ENCODE measurements at regions not wholly inside any gene's neighbourhood (a gene's known extent, or its start where the extent isn't known, plus 50 kb on each side); places are given as distances from the start of the nearest gene placed in this dataset.

DNA sequence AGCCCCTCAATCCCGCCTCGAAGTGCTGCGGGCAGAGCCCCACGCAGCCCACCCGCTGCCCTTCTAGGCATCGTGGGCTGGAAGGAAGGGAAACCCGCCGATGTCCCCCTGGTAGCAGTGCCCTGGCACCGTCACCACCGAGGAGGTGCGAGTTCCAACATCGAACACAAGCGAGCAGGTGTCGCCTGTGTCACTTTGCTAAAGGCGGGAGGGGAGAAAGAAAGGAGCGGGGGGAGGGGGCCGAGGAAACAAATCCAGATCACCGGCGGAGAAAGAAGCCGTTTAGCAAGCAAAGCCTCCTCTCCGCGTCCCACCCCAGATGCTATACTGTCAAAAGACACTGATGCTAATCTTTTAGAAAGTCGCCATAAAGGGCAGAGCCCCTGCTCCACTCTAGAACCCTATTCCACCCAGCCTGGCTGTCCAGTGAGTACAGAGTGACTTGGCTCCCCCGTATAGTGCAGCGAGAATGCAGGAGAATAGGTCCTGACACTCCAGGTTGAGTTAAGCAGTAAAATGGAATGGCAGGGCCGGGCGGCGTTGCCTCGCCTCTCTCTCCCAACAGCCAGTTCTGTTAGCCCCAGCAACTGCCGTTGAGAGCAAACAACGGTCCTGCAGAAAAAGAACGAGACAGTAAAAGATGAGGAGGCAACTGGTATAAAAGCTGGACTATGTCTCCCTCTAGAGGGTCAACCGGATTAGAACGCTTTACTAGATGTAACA lies 67.9 kb upstream of the USP15 start:
- DNase-seq (ENCODE audit: low read depth), result peak; percentile 84

- no peak for DNase-seq (ENCODE audit: low read depth)
These were observed 67.3 kb upstream of the USP15 start for GRCh38 chr12:62192903-62193250.

DNA sequence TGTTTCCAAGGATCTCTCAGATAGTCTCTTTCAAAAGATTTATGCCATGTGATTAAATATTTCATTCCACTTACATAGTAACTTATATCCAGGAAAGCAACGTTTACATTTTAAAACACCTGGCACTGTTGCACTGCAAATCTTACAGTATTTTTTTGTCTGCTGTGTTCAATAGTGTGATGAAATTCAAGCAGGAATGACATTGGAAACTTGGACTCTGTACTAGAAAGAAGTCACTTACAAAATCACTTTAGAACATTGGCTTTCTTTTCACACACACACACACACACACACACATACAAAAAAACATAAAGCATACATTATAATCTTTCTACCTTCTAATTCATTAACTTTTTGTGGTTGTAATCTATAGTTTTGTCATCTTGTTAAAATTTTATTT lies 66.2 kb upstream of the USP15 start:
- DNase-seq (ENCODE audit: low read depth), result no peak

- peak; percentile 75 for DNase-seq (ENCODE audit: low read depth)
These were observed 65.6 kb upstream of the USP15 start for GRCh38 chr12:62194616-62195015.

DNA sequence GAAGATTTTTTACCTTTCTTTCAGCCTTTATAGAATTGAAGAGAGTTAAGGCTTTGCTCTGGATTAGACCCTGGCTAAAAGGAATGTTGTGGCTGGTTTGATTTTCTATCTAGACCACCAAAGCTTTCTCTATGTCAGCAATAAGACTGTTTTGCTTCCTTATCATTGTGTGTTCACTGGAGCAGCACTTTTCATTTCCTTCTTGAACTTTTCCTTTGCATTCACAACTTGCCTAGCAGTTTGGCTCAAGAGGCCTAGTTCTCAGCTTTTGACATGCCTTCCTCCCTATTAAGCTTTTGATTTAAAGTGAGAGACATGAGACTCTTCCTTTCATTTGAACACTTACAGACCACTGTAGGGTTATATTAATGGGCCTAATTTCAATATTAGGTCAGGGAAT lies 64.1 kb upstream of the USP15 start:
- no peak for DNase-seq (ENCODE audit: low read depth)

DNA sequence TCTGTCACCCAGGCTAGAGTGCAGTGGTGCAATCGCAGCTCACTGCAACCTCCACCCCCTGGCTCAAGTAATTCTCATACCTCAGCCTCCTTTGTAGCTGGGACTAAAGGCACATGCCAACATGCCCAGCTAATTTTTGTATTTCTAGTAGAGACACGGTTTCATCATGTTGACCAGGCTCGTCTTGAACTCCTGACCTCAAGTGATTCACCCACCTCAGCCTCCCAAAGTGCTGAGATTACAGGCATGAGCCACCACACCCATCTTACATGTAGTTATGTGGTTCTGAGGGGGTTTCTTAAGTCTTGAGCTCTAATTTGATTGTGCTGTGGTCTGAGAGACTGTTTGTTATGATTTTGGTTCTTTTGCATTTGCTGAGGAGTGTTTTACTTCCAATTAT lies 57.3 kb upstream of the USP15 start:
- peak; percentile 37 for DNase-seq (ENCODE audit: low read depth)

GRCh38 chr12:62205346-62205745 lies 54.9 kb upstream of the USP15 start:
- no peak for DNase-seq (ENCODE audit: low read depth)

DNA sequence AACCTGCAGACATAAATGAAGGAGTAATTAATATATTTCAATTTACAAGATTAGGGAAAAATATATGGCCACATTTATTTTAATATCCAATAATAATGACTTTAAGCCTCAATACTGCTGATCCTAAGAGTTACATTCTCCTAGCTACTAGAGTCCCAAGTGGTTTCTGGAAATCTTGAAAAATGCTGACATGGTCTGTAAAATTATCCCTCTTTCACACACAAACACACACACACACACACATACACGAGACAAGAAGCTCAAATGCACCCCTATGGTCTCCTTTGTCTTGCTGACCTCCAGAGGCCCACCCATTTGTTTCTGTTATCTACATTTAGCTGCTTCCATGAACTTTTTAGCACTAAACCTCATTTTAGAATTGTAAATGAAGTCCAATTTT lies 53.0 kb upstream of the USP15 start:
- no peak for DNase-seq (ENCODE audit: low read depth)

Measured in amniotic epithelial cell (primary cell).